Upper lobe of left lung (tissue), 4 donors: ENCODE measurements at regions not wholly inside any gene's neighbourhood (a gene's known extent, or its start where the extent isn't known, plus 50 kb on each side); places are given as distances from the start of the nearest gene placed in this dataset.

ENCODE experiments used
- CTCF ChIP-seq, 6 experiments: fragments of 450-650 bp in 4 of 6; fragments of 200-600 bp in 2 of 6; sonication (generic) in 2 of 6; IDR thresholded peaks; one replicate each; pipeline ENCODE4 v1.5.1; 2016 to 2019; ENCODE audit warnings: antibody characterized with exemption in 6 of 6
- POLR2AphosphoS5 ChIP-seq, 2 donors: sonication (generic); formaldehyde crosslinking; IDR thresholded peaks; one replicate each; pipeline ENCODE4 v1.5.1; 2017; ENCODE audit warnings: antibody characterized with exemption in 2 of 2

- TF ChIP-seq CTCF (IDR thresholded peaks at IDR 0.05) (no peak), POLR2AphosphoS5 (IDR thresholded peaks at IDR 0.05) (no peak)
Measured at GRCh38 chr5:88401228-88401627, 132.6 kb upstream of the TMEM161B start.
